ENCODE measurements at regions not wholly inside any gene's neighbourhood (a gene's known extent, or its start where the extent isn't known, plus 50 kb on each side); places are given as distances from the start of the nearest gene placed in this dataset.
"Not testable (repeated sequence)": the region's sequence is repeated elsewhere in the genome, so short reads cannot be mapped to it uniquely, and the experiment has no call there.

DNA sequence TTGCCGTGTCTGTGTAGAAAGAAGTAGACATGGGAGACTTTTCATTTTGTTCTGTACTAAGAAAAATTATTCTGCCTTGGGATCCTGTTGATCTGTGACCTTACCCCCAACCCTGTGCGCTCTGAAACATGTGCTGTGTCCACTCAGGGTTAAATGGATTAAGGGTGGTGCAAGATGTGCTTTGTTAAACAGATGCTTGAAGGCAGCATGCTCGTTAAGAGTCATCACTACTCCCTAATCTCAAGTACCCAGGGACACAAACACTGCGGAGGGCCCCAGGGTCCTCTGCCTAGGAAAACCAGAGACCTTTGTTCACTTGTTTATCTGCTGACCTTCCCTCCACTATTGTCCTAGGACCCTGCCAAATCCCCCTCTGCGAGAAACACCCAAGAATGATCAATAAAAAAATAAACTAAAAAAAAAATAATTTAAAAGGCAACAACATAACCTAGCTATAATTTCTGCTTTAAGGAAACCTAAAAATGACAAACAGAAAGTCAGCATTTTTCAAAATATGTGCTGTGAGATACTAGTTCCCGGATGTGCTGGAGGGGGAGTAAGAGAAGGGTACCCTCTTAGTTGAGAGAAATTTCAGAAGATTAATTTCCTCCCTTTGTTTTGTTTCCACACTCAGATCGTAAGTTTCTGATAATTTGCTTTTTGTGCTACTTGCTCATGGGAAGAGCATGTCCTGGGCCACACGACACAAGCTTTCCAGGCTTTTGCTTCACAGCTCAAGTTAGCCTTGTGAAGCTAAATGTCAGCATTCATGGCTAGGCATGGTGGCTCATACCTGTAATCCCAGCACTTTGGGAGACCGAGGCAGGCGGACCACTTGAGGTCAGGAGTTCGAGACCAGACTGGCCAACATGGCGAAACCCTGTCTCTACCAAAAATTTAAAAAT is 64.7 kb upstream of the CAPRIN1 start:
- not testable (repeated sequence) for TF ChIP-seq POLR2AphosphoS5 (IDR thresholded peaks at IDR 0.05; ENCODE audit: low read depth, low read length); POLR2A (IDR thresholded peaks at IDR 0.05; ENCODE audit: low read depth, low read length); TAF1 (IDR thresholded peaks at IDR 0.05; ENCODE audit: borderline replicate concordance, low read depth, low read length)

Measured in GM12892 (cell line).